OCI-LY3 (cell line): ENCODE measurements at regions not wholly inside any gene's neighbourhood (a gene's known extent, or its start where the extent isn't known, plus 50 kb on each side); places are given as distances from the start of the nearest gene placed in this dataset.

Experiments used
- EZH2phosphoT487 ChIP-seq: fragments of 200-600 bp; shearing (Covaris generic); IDR thresholded peaks from 2 replicates; pipeline ENCODE4 v1.6.1; 2018; ENCODE audit warnings: antibody characterized with exemption, mixed run types, low read depth
- TF ChIP-seq, protein P1 (sequence below): fragments of 200-600, 300-600 bp; sonication (generic); IDR thresholded peaks from 2 replicates; pipeline ENCODE4 v1.5.1; 2014; ENCODE audit warnings: antibody characterized with exemption, low read length, low read depth

DNA sequence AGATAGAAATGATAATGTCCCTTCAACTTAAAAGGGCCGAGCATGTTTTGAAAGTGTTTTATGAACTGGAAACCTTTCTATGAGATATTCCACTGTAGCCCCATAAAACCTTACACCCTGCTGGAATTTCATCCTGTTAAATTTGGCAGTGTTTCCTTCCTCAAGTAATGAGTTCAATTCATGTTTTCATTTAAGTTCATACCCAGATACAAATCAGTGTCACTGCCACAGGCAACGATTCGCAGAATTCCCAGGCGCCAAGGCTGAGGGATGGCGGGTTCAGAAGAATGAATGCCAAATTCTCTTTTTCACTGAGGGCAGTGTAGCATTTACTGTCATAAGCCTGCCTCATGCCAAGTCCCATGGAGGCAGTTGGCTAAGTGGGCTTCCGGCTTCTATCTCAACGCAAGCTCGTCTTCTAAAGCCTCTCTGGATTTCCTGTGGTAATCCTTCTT is 511.8 kb upstream of the ID4 start:
- no peak for TF ChIP-seq EZH2phosphoT487
- TF ChIP-seq, protein P1, sequence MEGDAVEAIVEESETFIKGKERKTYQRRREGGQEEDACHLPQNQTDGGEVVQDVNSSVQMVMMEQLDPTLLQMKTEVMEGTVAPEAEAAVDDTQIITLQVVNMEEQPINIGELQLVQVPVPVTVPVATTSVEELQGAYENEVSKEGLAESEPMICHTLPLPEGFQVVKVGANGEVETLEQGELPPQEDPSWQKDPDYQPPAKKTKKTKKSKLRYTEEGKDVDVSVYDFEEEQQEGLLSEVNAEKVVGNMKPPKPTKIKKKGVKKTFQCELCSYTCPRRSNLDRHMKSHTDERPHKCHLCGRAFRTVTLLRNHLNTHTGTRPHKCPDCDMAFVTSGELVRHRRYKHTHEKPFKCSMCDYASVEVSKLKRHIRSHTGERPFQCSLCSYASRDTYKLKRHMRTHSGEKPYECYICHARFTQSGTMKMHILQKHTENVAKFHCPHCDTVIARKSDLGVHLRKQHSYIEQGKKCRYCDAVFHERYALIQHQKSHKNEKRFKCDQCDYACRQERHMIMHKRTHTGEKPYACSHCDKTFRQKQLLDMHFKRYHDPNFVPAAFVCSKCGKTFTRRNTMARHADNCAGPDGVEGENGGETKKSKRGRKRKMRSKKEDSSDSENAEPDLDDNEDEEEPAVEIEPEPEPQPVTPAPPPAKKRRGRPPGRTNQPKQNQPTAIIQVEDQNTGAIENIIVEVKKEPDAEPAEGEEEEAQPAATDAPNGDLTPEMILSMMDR = no peak
